A673 (cell line): ENCODE measurements at regions not wholly inside any gene's neighbourhood (a gene's known extent, or its start where the extent isn't known, plus 50 kb on each side); places are given as distances from the start of the nearest gene placed in this dataset.

Source experiments
- BruUV-seq: library from RNA; stranded (reverse); fragments of 400-500 nt; replicated peaks from 2 replicates; lab custom pipeline; 2021; lab: Mats Ljungman, UMichigan
- CTCF ChIA-PET: fragments of 300-600 bp; sonication (Branson Sonifier 250); formaldehyde crosslinking; loops from one replicate; lab custom pipeline; 2022; ENCODE audit warnings: antibody characterized with exemption; lab: Charles Lee
- POLR2A ChIA-PET: fragments of 300-600 bp; sonication (Branson Sonifier 250); formaldehyde crosslinking; loops from one replicate; lab custom pipeline; 2022; ENCODE audit warnings: antibody characterized with exemption; ENCODE audit not compliant: low non-redundant PET; lab: Charles Lee
- DNase-seq: peaks from one replicate; pipeline ENCODE4 v3.0.0-alpha.2; 2015; ENCODE audit warnings: low spot score
- H3K27ac ChIP-seq: fragments of 200-600 bp; sonication (generic); 2 replicates; pipeline ENCODE4 v1.5.1; 2016; ENCODE audit warnings: mixed run types, low read depth, mild to moderate bottlenecking, mixed read lengths, antibody characterized with exemption, low read length; ENCODE audit not compliant: poor library complexity, severe bottlenecking
- H3K27me3 ChIP-seq: fragments of 200-600 bp; sonication (generic); replicated peaks from 2 replicates; pipeline ENCODE4 v1.6.1; 2017; ENCODE audit warnings: mixed run types, low read depth, mild to moderate bottlenecking, mixed read lengths, antibody characterized with exemption, low read length; ENCODE audit not compliant: insufficient read depth, poor library complexity
- H3K36me3 ChIP-seq: fragments of 200-600 bp; sonication (generic); 2 replicates; pipeline ENCODE4 v1.6.1; 2016; ENCODE audit warnings: mixed run types, mild to moderate bottlenecking, mixed read lengths, antibody characterized with exemption, low read length; ENCODE audit not compliant: insufficient read depth, poor library complexity, severe bottlenecking
- H3K4me1 ChIP-seq: fragments of 200-600 bp; sonication (generic); 2 replicates; pipeline ENCODE4 v1.6.1; 2017; ENCODE audit warnings: mixed run types, mild to moderate bottlenecking, mixed read lengths, antibody characterized with exemption, low read length; ENCODE audit not compliant: insufficient read depth, poor library complexity, severe bottlenecking
- H3K4me3 ChIP-seq: fragments of 200-600 bp; sonication (generic); 2 replicates; pipeline ENCODE4 v1.5.1; 2016; ENCODE audit warnings: low read depth, mixed run types, mild to moderate bottlenecking, mixed read lengths, low read length; ENCODE audit not compliant: poor library complexity, severe bottlenecking
- H3K9me3 ChIP-seq: fragments of 200-600 bp; sonication (generic); 2 replicates; pipeline ENCODE4 v1.6.1; 2016; ENCODE audit warnings: mixed run types, low read depth, mild to moderate bottlenecking, mixed read lengths, antibody characterized with exemption, low read length; ENCODE audit not compliant: poor library complexity, severe bottlenecking
- CTCF ChIP-seq: fragments of 300-800, 200-600 bp; sonication (generic); conservative IDR thresholded peaks from 2 replicates; pipeline ENCODE4 v1.5.1; 2017; ENCODE audit warnings: low read depth, mild to moderate bottlenecking, antibody characterized with exemption, low read length, moderate library complexity, mixed read lengths
- EZH2 ChIP-seq: fragments of 200-600 bp; sonication (generic); IDR thresholded peaks from 2 replicates; pipeline ENCODE4 v1.6.1; 2017; ENCODE audit warnings: borderline replicate concordance, low read depth, mild to moderate bottlenecking, mixed read lengths, antibody characterized with exemption, low read length; ENCODE audit not compliant: poor library complexity, severe bottlenecking
- intact Hi-C: fragments of 100-400 bp; cut with micrococcal nuclease; formaldehyde crosslinking; loops from one replicate; pipeline ENCODE4 v1.10.0; 2022; ENCODE audit not compliant: unreplicated experiment

GRCh38 chr5:153400931-153401330 is 89.5 kb upstream of the GRIA1 start:
- CTCF ChIA-PET: no interaction called here
- DNase-seq: no peak
- Histone ChIP-seq H3K36me3 (no peaks in the 10 kb centered on the region), H3K27ac (no peak overlapping the region), H3K4me1 (peaks cover 8% of the 10 kb centered on the region), H3K9me3 (no peaks in the 10 kb centered on the region), H3K4me3 (no peak overlapping the region), H3K27me3 (no peaks in the 10 kb centered on the region)
- TF ChIP-seq EZH2: no peak
- no peak for TF ChIP-seq CTCF
- POLR2A ChIA-PET: no interaction called here
- no TSS peak for BruUV-seq
- intact Hi-C loops: no loop called here

GRCh38 chr5:153402550-153402949 is 87.9 kb upstream of the GRIA1 start:
- Histone ChIP-seq H3K4me3 (no peak overlapping the region), H3K27ac (no peak overlapping the region), H3K9me3 (no peaks in the 10 kb centered on the region), H3K36me3 (no peaks in the 10 kb centered on the region), H3K4me1 (peaks cover 8% of the 10 kb centered on the region), H3K27me3 (no peaks in the 10 kb centered on the region)
- TF ChIP-seq EZH2 (no peak), CTCF (no peak)
- ChIA-PET CTCF (no interaction called here), POLR2A (no interaction called here)
- intact Hi-C loops: no loop called here
- no TSS peak for BruUV-seq
- DNase-seq: peak; percentile 38

- Histone ChIP-seq H3K27ac (no peak overlapping the region), H3K4me1 (peaks cover 8% of the 10 kb centered on the region), H3K27me3 (no peaks in the 10 kb centered on the region), H3K9me3 (no peaks in the 10 kb centered on the region), H3K36me3 (no peaks in the 10 kb centered on the region), H3K4me3 (no peak overlapping the region)
- no TSS peak for BruUV-seq
- no peak for TF ChIP-seq CTCF
- TF ChIP-seq EZH2: no peak
- intact Hi-C loops: no loop called here
- CTCF ChIA-PET: no interaction called here
- POLR2A ChIA-PET: no interaction called here
- no peak for DNase-seq
Observed at GRCh38 chr5:153403470-153403869, 87.0 kb upstream of the GRIA1 start.
